PC-9 (cell line): ENCODE measurements at regions not wholly inside any gene's neighbourhood (a gene's known extent, or its start where the extent isn't known, plus 50 kb on each side); places are given as distances from the start of the nearest gene placed in this dataset.

Source experiments
- BruUV-seq: library from RNA; stranded (reverse); fragments of 400-500 nt; replicated peaks from 2 replicates; lab custom pipeline; 2021; lab: Mats Ljungman, UMichigan
- CTCF ChIA-PET: fragments of 300-600 bp; sonication (Branson Sonifier 250); formaldehyde crosslinking; loops from one replicate; lab custom pipeline; 2022; ENCODE audit warnings: antibody characterized with exemption; lab: Charles Lee
- POLR2A ChIA-PET: fragments of 300-600 bp; sonication (Branson Sonifier 250); formaldehyde crosslinking; loops from one replicate; lab custom pipeline; 2022; ENCODE audit warnings: antibody characterized with exemption; ENCODE audit not compliant: unreplicated experiment; lab: Charles Lee
- DNase-seq, 2 experiments: peaks; one replicate each; pipeline versions ENCODE4 v3.0.0 to v3.0.0-alpha.2; 2015 to 2022; ENCODE audit warnings: mixed read lengths in 1 of 2
- H2AFZ ChIP-seq: fragments of 200-600 bp; sonication (generic); 2 replicates; pipeline ENCODE4 v1.8.1; 2017; ENCODE audit warnings: antibody characterized with exemption
- H3F3A ChIP-seq: fragments of 200-600 bp; sonication (generic); 2 replicates; pipeline ENCODE4 v1.8.1; 2017; ENCODE audit warnings: antibody characterized with exemption, mild to moderate bottlenecking, low read depth; ENCODE audit not compliant: insufficient read depth
- H3K27ac ChIP-seq: fragments of 200-600 bp; sonication (generic); 2 replicates; pipeline ENCODE4 v1.6.1; 2016; ENCODE audit warnings: mixed run types
- H3K27me3 ChIP-seq: fragments of 200-600 bp; sonication (generic); 2 replicates; pipeline ENCODE4 v1.6.1; 2016; ENCODE audit warnings: low read depth, mixed run types; ENCODE audit not compliant: insufficient read depth
- H3K36me3 ChIP-seq: fragments of 200-600 bp; sonication (generic); 2 replicates; pipeline ENCODE4 v1.6.1; 2016; ENCODE audit warnings: low read depth, mixed run types
- H3K4me1 ChIP-seq: fragments of 200-600 bp; sonication (generic); replicated peaks from 2 replicates; pipeline ENCODE4 v1.6.1; 2016; ENCODE audit warnings: mixed run types; ENCODE audit not compliant: insufficient read depth
- H3K4me2 ChIP-seq: fragments of 200-600 bp; sonication (generic); 2 replicates; pipeline ENCODE4 v1.6.1; 2017; ENCODE audit warnings: mixed run types
- H3K4me3 ChIP-seq: fragments of 200-600 bp; sonication (generic); 2 replicates; pipeline ENCODE4 v1.6.1; 2016; ENCODE audit warnings: mixed run types
- H3K79me2 ChIP-seq: fragments of 200-600 bp; sonication (generic); 2 replicates; pipeline ENCODE4 v1.6.1; 2017; ENCODE audit warnings: low read depth, mixed run types
- H3K9me2 ChIP-seq: fragments of 200-600 bp; sonication (generic); 2 replicates; pipeline ENCODE4 v1.8.1; 2017; ENCODE audit warnings: mild to moderate bottlenecking; ENCODE audit not compliant: insufficient read depth
- H3K9me3 ChIP-seq: fragments of 200-600 bp; sonication (generic); 2 replicates; pipeline ENCODE4 v1.8.1; 2016; ENCODE audit warnings: low read depth; ENCODE audit not compliant: insufficient read depth
- H4K20me1 ChIP-seq: fragments of 200-600 bp; sonication (generic); 2 replicates; pipeline ENCODE4 v1.8.1; 2017; ENCODE audit not compliant: insufficient read depth
- EZH2 ChIP-seq: fragments of 200-600 bp; sonication (generic); IDR thresholded peaks from 2 replicates; pipeline ENCODE4 v1.8.0; 2017; ENCODE audit warnings: antibody characterized with exemption, low read depth
- intact Hi-C: fragments of 100-400 bp; cut with micrococcal nuclease; formaldehyde crosslinking; loops from one replicate; pipeline ENCODE4 v1.10.0; 2022; ENCODE audit not compliant: unreplicated experiment
- TF ChIP-seq, protein P1 (sequence below): fragments of 200-600 bp; sonication (generic); conservative IDR thresholded peaks from 2 replicates; pipeline ENCODE4 v1.6.1; 2017; ENCODE audit warnings: mixed run types, antibody characterized with exemption, mild to moderate bottlenecking, moderate library complexity

DNA sequence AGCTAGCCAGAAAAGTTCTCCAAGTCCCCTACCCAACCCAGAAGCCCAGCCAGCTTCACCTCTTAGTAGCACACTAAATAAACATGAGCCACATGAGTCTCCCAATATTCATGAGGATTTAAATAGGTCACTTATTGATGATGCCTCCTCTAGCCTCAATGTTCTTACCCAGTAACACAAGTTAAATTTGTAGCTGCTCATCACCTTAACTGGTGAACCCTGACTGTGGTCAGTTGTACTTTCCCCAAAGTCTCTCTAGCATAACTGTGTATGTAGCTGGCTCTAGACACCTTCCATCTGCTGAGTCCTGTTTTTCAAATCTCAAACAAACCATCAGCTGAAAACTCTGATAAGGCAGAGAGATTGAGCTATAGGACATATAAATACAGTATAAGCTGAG lies 100.3 kb upstream of the ELAVL2 start:
- Histone ChIP-seq H3K9me3 (no peaks in the 10 kb centered on the region), H3K4me2 (no peak overlapping the region), H3K79me2 (no peaks in the 10 kb centered on the region), H3K36me3 (no peaks in the 10 kb centered on the region), H3K27ac (no peak overlapping the region), H3F3A (no peaks in the 10 kb centered on the region), H3K4me3 (no peak overlapping the region), H3K4me1 (no peaks in the 10 kb centered on the region), H2AFZ (no peak overlapping the region), H3K9me2 (no peaks in the 10 kb centered on the region), H3K27me3 (no peaks in the 10 kb centered on the region; the same call in 1 of the 2 replicates), H4K20me1 (no peaks in the 10 kb centered on the region)
- intact Hi-C loops = no loop called here
- POLR2A ChIA-PET = no interaction called here
- no peak for DNase-seq
- no TSS peak for BruUV-seq
- CTCF ChIA-PET = no interaction called here
- TF ChIP-seq, protein P1, sequence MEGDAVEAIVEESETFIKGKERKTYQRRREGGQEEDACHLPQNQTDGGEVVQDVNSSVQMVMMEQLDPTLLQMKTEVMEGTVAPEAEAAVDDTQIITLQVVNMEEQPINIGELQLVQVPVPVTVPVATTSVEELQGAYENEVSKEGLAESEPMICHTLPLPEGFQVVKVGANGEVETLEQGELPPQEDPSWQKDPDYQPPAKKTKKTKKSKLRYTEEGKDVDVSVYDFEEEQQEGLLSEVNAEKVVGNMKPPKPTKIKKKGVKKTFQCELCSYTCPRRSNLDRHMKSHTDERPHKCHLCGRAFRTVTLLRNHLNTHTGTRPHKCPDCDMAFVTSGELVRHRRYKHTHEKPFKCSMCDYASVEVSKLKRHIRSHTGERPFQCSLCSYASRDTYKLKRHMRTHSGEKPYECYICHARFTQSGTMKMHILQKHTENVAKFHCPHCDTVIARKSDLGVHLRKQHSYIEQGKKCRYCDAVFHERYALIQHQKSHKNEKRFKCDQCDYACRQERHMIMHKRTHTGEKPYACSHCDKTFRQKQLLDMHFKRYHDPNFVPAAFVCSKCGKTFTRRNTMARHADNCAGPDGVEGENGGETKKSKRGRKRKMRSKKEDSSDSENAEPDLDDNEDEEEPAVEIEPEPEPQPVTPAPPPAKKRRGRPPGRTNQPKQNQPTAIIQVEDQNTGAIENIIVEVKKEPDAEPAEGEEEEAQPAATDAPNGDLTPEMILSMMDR = no peak
- TF ChIP-seq EZH2 = no peak

DNA sequence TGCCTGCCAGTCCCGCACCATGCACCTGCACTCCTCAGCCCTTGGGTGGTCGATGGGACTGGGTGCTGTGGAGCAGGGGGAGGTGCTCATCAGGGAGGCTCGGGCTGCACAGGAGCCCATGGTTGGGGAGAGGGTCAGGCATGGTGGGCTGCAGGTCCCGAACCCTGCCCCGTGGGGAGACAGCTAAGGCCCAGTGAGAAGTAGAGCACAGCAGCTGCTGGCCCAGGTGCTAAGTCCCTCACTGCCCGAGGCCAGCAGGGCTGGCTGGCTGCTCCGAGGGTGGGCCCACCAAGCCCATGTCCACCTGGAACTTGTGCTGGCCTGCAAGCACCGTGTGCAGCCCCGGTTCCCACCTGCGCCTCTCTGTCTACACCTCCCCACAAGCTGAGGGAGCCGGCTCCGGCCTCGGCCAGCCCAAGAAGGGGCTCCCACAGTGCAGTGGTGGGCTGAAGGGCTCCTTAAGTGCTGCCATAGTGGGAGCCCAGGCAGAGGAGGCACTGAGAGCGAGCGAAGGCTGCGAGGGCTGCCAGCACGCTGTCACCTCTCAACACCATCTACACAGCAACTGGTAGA lies 88.5 kb upstream of the ELAVL2 start:
- Histone ChIP-seq H3K4me2 (no peak overlapping the region), H3K79me2 (no peaks in the 10 kb centered on the region), H3K27me3 (no peaks in the 10 kb centered on the region), H3F3A (no peaks in the 10 kb centered on the region), H3K9me2 (no peaks in the 10 kb centered on the region), H4K20me1 (no peaks in the 10 kb centered on the region), H2AFZ (no peak overlapping the region), H3K4me1 (no peaks in the 10 kb centered on the region), H3K9me3 (no peaks in the 10 kb centered on the region), H3K36me3 (no peaks in the 10 kb centered on the region), H3K27ac (no peak overlapping the region), H3K4me3 (no peak overlapping the region)
- no TSS peak for BruUV-seq
- ChIA-PET CTCF (no interaction called here), POLR2A (no interaction called here)
- no peak for TF ChIP-seq EZH2
- TF ChIP-seq, protein P1 = no peak
- no peak for DNase-seq
- intact Hi-C loops = no loop called here

DNA sequence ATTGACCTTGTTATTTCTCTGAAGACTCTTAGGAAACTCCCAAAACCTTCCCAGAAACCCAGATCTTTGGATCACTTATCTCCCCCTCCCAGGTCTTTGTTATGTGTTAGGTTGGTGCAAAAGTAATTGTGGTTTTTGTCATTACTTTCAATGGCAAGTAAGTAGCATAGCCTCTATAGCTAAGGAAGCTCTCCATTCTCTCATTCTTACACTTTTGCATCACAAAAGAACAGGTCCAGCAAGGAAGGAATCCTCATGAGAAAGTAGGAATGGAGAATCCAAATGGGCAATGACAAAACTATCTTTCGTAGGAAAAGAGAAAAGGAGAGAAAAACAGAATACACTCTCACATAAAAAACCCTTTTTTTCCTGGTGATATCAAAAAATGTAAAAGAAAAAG lies 81.3 kb upstream of the ELAVL2 start:
- H4K20me1 ChIP-seq = no peaks in the 10 kb centered on the region
- TF ChIP-seq EZH2 = no peak
- TF ChIP-seq, protein P1 = no peak
- no peaks in the 10 kb centered on the region for H3F3A ChIP-seq
- ChIA-PET POLR2A (no interaction called here), CTCF (no interaction called here)
- H3K36me3 ChIP-seq = no peaks in the 10 kb centered on the region
- H3K27ac ChIP-seq = no peak overlapping the region
- no peaks in the 10 kb centered on the region for H3K9me2 ChIP-seq
- intact Hi-C loops = no loop called here
- DNase-seq = no peak
- no peaks in the 10 kb centered on the region for H3K4me1 ChIP-seq
- no peaks in the 10 kb centered on the region for H3K9me3 ChIP-seq
- no TSS peak for BruUV-seq
- no peak overlapping the region for H3K4me3 ChIP-seq
- no peaks in the 10 kb centered on the region for H3K79me2 ChIP-seq
- H3K27me3 ChIP-seq = no peaks in the 10 kb centered on the region
- no peak overlapping the region for H3K4me2 ChIP-seq
- H2AFZ ChIP-seq = no peak overlapping the region
